Uterus (tissue), 2 donors: ENCODE measurements at regions not wholly inside any gene's neighbourhood (a gene's known extent, or its start where the extent isn't known, plus 50 kb on each side); places are given as distances from the start of the nearest gene placed in this dataset.

Experiments used
- POLR2A ChIP-seq, 2 donors: fragments of 450-650 bp; IDR thresholded peaks; one replicate each; pipeline ENCODE4 v1.6.1; 2016; ENCODE audit warnings: antibody characterized with exemption in 2 of 2, mild to moderate bottlenecking in 1 of 2, moderate library complexity in 1 of 2
- TF ChIP-seq, protein P1 (sequence below), 4 experiments: fragments of 200-600 bp in 2 of 4; fragments of 450-650 bp in 2 of 4; sonication (generic) in 2 of 4; IDR thresholded peaks; one replicate each; pipeline ENCODE4 v1.5.1; 2016 to 2019; ENCODE audit warnings: antibody characterized with exemption in 4 of 4, mild to moderate bottlenecking in 2 of 4, moderate library complexity in 1 of 4

DNA sequence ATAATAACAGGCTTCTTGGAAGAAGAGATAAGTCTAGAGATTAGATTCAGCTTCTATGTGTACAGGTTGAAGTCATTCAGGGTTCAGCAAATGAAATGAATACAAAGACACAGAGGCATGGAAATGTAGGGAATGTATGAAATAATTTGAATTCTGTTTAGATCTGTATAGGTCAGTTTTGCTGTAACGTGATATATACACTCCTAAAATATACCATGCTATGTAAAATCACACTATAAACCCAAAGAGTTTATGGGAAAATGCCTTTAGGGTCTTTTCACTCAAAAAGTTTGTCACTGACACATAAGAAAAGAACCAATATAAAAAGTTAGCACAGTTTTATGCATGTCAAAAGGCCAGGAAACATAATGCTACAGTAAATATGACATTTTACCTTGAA, 854.0 kb downstream of the LRFN5 start:
- TF ChIP-seq, protein P1, sequence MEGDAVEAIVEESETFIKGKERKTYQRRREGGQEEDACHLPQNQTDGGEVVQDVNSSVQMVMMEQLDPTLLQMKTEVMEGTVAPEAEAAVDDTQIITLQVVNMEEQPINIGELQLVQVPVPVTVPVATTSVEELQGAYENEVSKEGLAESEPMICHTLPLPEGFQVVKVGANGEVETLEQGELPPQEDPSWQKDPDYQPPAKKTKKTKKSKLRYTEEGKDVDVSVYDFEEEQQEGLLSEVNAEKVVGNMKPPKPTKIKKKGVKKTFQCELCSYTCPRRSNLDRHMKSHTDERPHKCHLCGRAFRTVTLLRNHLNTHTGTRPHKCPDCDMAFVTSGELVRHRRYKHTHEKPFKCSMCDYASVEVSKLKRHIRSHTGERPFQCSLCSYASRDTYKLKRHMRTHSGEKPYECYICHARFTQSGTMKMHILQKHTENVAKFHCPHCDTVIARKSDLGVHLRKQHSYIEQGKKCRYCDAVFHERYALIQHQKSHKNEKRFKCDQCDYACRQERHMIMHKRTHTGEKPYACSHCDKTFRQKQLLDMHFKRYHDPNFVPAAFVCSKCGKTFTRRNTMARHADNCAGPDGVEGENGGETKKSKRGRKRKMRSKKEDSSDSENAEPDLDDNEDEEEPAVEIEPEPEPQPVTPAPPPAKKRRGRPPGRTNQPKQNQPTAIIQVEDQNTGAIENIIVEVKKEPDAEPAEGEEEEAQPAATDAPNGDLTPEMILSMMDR (IDR thresholded peaks at IDR 0.05) = no peak
- no peak for TF ChIP-seq POLR2A (IDR thresholded peaks at IDR 0.05)
